HG03460 (cell line): ENCODE measurements at regions not wholly inside any gene's neighbourhood (a gene's known extent, or its start where the extent isn't known, plus 50 kb on each side); places are given as distances from the start of the nearest gene placed in this dataset.

Experiments
- ATAC-seq: cut with Tn5 transposase; IDR thresholded peaks from one replicate; pipeline ENCODE4 v1.9.1; 2021; ENCODE audit not compliant: unreplicated experiment

DNA sequence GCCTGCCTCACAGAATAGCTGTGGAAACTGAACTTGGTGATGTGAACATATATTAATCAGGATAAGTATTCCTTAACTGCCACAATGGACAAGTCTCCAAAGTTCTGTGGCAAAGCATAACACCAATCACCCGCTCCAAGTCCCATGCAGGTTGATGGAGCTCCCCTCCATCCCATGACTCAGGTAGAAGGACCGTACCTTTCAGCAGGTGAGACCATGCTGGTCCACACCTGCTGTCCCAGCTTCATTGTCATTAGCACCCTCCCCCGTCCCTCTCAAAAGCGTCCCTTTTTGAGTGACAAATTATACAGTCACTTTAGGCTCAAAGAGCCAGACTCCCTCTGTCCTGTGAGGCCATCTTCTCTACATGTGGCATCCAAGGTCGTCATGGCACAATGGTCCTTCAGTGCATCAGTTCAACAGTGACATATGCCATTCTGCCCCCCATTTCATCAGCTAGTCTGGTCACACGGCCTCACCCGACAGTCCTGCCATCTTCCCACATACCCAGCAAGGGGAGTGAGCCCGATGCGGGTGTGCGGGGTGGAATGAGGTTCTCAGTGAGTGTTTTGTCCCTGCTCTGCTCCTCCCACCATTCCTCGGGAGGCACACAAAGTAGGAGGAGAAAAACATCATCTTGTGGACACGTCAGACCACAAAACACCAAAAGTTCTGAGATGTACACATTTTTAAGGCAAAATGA lies 136.7 kb upstream of the MYCN start:
- ATAC-seq = no peak

DNA sequence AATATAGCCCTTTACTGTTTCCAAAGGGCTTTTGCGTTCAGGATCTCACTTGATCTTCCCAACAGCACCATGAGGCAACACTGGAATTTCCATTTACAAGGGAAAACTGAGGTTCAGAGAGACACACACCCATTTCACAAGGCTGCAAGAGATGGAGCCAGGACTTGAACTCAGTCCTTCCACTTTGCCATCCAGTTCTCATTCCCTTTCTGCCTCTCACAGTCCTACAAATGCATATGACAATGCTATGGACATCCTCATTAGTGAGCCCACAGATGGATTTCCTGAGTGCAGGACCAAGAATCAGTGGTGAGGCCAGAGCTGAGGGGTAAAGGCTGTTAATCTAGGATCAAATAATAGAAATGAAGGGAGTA lies 136.1 kb upstream of the MYCN start:
- no peak for ATAC-seq

DNA sequence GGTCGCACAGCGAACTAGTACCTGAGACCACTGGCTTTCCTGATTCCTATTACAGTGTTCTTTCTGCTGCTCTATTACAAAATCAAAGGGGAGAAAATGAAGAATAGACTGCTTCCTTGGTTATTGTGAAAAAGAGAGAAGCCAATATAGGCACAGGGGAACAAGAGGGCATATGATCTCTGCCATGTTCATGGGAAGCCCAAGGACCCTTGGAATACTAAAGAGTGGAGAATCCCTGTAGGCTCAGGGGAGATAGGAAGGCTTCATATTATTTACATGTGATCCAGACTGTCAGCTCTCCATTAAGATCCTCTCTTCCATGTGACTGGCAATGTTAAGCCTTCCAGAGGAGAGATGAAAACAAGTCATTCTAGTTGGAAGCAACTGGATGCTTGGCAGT lies 135.7 kb upstream of the MYCN start:
- ATAC-seq = no peak

- no peak for ATAC-seq
Observed at GRCh38 chr2:15805206-15805605, 135.1 kb upstream of the MYCN start.

DNA sequence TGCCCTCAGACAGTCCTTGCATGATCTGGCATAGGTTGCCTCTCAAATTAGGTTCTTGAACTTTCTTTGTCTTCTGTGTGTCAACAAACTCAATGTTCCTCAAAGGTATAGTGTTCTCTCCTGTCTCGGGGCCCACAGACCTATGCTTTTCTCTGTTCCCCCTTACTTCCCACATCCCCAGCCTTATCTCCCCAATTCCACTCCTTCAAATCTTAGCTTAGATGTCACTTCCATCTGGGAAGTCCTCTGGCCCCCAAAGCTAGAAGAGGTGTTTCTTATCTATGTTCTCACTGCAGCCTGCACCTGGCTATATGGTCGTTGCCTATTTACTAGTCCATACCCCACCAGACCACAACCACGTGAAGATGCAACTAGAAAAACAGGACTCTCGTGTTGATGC lies 134.6 kb upstream of the MYCN start:
- no peak for ATAC-seq

DNA sequence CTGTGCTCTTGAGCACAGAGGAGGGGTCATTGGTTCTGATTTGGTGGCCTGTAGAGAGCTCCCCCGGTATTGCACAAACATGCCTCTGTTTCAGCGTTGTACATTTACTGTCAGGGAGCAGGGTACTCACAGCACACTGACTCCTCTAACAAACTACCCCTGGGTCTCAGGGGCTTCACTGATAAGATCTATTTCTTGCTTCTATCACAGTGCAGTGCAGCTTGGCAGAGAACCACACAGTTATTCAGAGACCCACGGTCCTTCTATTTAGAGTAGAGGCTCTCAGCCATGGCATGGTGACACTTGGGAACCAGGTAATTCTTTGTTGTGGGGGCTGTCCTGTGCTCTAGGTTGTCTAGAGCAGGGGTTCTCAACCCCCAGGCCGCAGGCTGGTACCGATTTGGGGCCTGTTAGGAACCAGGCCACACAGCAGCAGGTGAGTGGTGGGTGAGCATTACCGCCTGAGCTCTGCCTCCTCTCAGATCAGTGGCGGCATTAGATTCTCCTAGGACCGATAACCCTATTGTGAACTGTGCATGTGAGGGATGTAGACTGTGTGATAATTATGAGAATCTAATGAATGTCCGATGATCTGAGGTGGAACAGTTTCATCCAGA lies 133.4 kb upstream of the MYCN start:
- no peak for ATAC-seq

DNA sequence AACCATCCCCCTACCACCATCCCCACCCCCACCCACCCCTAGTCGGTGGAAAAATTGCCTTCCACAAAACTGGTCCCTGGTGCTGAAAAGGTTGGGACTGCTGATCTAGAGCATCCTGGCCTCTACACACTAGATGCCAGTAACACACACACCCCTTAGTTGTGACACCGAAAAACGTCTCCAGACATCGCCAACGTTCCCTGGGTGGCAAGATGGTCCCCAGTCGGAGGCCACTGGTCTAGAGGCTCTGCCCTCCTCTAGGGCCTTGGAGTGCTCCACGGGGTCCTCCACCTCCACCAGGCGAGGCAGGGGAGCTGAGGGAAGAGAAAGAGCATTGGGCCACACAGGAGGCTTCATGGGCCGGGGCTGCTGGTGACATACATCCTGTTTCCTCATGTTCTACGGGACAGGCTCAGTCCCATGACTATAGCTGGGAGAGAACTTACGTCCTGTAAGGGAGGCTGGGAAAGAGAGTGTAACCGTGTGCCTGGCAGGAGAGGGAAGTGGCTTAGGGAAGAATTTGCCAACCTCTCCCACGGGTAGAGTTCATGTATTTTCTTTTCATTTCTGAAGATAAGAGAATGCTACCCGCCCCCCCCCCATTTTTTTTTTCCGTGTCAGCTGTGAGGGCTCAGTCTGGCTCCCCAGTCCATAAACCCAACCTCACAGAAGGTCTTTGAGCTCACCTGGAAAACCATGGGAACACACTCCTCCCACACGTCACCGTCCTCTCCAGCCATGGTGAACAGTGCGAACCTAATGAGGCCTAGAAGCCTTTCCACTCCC lies 132.7 kb upstream of the MYCN start:
- no peak for ATAC-seq

- ATAC-seq = no peak
Observed at GRCh38 chr2:15808204-15808910, 132.0 kb upstream of the MYCN start.

- no peak for ATAC-seq
Observed at GRCh38 chr2:15808944-15809343, 131.4 kb upstream of the MYCN start.

DNA sequence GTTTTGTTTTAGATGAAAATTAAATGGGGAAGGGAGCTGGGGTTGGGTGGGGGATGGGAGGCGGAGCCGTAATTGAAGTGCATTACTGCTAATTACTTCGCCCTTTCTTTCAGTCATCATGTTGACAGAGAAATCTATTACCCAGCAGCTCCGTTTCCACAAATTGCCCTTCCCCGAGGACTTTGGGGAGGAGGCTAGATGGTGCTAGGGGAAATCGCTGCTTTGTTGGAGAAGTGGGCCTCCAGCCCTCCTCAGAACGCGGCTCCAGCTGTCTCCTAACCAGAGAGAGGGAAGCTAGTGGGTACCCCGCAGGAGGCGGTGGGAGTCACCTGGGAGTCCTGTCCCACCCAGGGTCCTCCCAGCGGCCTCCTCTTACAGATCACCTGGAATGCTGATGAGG lies 130.9 kb upstream of the MYCN start:
- ATAC-seq = no peak

DNA sequence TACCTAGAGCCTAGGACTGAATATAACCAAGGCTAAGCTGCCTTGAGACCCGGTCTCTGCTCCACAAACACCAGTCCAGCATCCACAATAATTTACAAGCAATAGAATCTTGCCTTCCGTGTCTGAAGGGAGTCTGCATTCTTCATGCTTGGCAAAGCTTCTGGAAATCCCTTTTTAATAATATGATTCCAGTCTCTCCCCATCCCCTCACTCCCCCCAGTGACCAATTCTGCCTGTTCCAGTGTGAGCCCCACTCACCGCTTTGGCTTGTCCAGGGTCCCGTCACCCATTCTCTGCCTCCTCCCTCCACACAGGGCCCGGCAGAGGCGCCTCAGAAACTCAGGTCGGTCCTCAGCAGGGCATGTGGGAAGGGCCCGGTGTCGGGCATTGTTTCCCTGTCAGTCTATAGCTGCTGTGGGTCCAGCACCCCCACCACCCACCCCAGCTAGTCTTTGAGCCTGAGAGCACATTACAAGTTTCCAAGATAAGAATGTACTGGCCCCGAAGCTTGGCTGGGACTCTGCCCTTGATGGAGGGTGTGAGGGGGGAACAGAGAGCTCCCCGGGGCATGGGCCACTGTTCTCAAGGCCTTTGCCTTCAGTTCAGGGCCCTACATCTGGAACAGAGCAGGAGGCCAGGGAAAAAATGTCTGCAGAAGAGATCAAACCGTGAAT lies 129.7 kb upstream of the MYCN start:
- ATAC-seq = no peak

DNA sequence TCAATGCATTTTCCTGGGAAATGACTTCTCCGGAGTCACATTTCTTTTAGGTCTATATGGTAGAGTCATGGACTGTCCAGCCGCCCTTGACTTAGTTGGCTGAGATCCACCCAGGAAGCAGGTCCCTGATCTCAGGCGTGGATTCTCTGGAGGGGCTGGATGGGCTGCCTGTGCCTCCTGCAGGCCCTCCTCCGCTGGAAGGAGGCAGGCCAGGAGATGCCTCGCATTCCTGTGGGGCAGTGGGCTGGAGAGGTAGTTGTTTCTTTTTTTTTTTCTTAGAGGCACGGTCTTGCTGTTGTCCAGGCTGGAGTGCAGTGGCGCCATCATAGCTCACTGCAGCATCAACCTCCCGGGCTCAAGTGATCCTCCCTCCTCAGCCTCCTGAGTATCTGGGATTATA lies 129.0 kb upstream of the MYCN start:
- ATAC-seq = no peak

DNA sequence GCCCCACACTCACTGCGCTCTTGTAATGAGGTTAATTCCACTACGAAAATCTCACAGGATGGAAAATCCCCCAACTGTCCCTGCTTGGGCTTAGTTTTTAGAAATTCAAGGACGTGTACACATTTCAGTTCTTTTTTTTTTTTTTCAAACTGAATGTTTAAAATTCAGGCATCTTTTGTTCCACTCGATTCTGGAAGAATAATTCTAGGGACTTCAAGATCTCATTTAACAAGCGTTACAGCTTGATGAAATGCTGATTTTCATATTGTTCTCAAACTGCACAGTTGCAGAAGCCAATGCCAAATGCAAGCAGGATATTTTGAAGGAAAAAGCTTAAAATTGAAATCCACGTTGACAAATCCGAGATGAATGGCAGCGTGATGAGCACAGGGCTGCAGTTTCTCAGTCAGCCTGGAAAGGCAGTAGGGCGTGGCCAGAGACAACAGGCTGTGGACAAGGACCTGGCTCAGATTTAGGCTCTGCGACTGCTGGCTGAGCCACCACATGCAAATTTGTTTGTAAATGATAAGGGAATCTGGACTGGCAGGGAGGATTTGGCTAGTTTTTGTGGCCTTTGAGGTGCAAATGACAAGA lies 128.1 kb upstream of the MYCN start:
- no peak for ATAC-seq

DNA sequence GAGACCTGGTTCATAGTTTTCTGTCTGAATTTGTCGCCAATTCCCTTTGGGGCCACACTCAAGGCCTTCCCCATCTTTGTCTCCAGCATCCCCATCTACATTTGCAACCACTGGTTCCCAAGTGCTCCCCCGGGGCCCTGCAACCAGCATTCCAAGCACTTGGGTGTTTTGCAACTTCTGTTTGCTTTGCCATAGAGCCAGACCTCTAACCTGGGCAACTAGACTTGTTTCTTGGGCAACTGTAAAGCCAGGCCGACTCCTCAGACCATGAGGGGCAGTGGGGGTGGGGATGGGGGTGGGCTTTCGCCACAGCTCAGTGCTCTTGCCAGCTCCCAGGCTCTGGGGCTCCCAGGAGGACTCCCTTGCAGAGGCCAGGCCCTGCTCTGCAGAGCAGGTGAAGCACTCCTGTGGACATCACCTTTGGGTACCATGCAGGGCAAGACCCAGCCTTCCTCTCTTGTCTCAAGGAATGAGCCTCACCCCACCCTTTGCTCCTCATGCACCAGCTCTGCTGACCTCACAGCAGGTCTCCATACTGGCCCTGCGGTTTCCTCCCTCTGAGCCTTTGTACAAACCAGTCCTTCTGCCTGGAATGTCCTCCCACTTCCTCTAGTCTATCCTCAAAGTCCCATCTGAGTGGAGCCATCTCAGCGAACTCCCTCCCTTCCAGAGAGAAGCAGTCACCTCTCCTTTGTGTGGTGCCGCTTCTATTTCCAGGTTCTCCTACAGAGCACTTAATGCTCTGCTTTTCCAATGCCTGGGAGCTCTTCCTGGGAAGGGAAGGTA lies 126.7 kb upstream of the MYCN start:
- ATAC-seq = no peak

DNA sequence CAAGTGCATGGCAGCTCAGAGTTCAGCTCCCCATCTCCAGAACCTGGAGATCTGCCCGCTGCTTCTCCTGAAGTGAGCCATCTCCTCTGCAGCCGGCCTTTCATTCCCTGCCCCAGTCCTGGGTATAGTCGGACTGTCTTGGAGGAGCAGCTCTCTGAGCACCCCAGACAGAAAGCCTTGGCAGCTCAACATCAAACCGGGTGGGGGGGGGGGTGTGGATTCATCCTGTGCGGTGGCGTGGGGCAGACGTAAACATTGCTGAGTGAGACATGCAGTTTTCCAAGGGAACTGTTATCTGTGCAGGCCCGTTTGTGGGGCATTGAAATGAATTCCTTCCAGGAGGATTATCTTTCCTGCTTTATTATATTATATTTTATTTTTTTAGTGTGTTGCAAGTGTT lies 125.9 kb upstream of the MYCN start:
- ATAC-seq = no peak

DNA sequence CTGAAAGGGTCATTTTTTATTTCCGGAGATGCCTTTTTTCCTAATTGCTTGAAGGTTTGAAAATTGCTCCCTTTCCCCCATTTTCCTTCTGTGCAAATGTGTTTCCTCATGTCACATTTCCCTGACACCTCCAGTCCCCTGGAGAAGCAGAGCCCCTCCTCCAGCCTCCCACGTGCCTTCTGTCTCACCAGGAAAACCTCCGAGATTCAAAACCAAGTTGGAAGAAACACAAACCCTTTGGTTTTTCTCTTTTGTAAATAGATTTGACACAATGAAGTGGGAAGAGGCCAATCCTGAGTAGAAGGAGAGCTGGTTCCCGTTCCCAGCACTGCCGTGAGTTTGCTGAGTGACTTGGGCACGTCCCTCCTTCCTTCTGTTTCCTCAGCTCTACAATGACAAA lies 125.4 kb upstream of the MYCN start:
- ATAC-seq = no peak

DNA sequence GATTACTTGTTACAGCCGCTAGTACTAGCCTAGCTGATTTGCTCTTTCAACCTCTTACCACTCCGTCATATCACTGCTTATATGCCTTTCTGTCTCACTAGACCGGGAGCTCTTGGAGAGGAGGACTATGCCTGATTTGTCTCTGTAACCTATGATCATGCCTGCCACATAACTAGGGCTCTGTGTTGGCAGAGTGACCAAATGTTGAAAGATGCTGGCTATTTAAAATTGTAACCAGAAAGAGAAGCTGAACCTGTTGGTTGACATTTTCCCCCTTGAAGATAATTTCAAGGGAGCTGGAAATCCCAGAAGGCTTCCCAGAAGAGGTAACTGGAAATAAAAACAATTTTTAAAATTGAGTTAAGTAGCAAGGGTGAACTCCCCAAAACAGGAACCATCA lies 124.1 kb upstream of the MYCN start:
- no peak for ATAC-seq

- ATAC-seq = no peak
Observed at GRCh38 chr2:15816674-15817406, 123.5 kb upstream of the MYCN start.

DNA sequence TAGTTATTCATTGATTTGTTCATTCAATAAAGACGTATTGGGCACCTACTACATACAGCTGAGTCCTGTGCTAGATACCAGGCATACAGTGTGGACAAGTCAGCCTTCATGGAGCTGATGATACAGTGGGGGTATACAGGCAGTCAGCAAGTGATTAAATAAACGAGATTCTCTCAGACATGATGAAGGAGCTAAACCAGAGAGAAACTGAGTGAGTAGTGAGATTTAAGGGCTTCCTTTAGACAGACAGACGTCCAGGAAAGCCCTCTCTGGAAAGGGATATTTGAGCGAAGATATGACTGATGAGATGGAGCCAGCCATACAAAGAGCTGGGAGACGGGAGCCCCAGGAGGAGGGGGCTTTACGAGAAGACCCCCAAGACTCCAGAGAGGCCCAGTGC lies 122.6 kb upstream of the MYCN start:
- no peak for ATAC-seq
